ENCODE measurements at regions not wholly inside any gene's neighbourhood (a gene's known extent, or its start where the extent isn't known, plus 50 kb on each side); places are given as distances from the start of the nearest gene placed in this dataset.
"Not testable (repeated sequence)": the region's sequence is repeated elsewhere in the genome, so short reads cannot be mapped to it uniquely, and the experiment has no call there.

- DNase-seq, result not testable (repeated sequence)
Measured at GRCh38 chrX:76774912-76775311, 347.4 kb downstream of the MAGEE1 start.

DNA sequence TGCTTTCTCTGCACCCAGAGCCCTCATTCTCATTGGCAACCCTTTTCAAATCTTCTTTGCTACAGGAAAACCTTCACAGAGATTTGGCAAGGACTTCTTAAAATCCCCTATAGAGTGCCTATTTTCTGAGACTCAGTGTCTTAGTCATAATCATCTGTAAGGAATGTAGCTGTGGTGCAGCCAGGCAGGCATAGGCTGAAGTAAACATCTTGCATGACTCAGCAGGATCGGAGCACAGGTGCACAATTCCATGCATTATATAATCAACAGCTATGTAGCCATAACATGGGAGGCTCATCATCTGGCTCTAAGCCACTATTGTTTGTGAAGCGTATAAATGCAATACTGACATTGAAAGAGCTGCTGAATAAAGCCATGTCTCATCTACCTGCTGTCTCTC is 368.8 kb downstream of the MAGEE1 start:
- no peak for DNase-seq

DNA sequence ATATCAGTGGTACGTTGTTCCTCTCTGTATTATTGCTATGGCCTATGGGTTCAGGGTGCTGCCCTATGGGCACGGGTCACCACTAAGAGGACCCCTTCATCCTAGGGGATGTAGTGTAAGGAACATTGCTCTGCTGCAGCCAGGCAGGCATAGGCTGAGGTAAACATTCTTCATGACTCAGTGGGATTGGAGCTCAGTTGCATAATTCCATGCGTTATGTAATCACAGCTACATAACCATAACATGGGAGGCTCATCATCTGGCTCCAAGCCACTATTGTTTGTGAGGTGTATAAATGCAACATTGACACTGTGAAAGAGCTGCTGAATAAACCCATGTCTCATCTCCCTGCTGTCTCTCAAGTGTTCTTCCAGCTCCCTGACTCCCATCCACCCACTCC is 375.2 kb downstream of the MAGEE1 start:
- DNase-seq, result no peak

DNA sequence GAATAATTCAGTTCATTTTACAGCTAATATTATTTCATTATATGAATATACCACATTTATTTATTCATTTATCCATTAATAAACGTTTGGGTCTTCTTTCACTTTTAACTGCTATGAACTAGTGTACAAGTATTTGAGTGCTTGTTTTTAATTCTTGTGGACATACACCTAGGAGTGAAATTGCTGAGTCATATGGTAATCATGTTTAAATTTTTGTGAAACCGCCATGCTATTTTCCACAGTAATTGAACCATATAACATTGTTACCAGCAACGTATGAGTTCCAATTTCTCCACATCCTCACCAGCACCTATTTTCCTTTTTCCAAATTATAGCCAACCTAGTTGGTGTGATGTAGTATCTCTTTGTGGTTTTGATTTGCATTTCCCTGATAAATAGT is 388.2 kb downstream of the MAGEE1 start:
- no peak for DNase-seq

DNA sequence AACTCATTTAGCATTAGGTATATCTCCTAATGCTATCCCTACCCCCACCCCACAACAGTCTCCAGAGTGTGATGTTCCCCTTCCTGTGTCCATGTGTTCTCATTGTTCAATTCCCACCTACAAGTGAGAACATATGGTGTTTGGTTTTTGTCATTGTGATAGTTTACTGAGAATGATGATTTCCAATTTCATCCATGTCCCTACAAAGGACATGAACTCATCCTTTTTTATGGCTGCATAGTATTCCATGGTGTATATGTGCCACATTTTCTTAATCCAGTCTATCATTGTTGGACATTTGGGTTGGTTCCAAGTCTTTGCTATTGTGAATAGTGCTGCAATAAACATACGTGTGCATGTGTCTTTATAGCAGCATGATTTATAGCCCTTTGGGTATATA is 389.8 kb downstream of the MAGEE1 start:
- DNase-seq, result not testable (repeated sequence)

DNA sequence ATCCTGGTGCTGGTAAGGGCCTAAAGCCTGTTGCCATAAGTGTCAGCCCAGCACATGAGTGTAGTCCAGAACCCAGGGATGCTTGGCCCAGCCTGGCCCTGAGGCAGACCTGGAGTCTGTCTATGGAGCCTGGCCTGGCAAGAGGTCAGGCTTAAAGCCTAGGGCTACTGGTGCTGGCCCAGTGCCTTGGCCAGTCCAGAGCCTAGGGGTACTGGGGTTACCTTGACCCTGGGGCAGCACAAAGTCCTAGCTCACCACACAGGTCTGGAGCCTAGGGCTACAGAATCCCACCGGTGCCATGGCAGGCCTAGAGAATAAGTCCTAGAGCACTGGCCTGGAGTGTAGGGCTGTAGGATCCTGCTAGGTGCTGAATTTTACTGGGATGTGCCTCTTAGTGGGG is 393.8 kb downstream of the MAGEE1 start:
- DNase-seq, result no peak

DNA sequence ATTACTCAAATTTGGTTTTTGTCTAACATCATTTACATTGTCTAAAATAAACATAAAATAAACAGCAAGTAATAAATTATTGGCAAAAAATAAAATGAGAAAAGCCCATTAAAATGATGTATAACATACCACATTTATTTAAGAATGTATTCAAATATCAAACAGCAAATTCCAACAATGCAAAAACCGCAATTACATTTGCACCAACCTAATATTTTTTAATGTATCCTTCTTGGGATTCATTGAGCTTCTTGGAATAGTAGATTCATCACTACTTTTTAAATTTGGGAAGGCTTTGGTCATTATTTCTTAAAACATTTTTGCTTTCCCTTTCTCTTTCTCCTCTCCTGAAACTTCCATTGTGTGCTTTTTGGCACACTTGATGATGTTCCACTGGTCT is 400.2 kb downstream of the MAGEE1 start:
- no peak for DNase-seq

DNA sequence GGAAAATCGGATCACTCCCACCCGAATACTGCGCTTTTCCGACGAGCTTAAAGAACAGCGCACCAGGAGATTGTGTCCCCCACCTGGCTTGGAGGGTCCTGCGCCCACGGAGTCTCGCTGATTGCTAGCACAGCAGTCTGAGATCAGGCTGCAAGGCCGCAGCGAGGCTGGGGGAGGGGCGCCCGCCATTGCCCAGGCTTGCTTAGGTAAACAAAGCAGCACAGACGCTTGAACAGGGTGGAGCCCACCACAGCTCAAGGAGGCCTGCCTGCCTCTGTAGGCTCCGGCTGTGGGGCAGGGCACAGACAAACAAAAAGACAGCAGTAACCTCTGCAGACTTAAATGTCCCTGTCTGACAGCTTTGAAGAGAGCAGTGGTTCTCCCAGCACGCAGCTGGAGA is 413.4 kb downstream of the MAGEE1 start:
- not testable (repeated sequence) for DNase-seq

DNA sequence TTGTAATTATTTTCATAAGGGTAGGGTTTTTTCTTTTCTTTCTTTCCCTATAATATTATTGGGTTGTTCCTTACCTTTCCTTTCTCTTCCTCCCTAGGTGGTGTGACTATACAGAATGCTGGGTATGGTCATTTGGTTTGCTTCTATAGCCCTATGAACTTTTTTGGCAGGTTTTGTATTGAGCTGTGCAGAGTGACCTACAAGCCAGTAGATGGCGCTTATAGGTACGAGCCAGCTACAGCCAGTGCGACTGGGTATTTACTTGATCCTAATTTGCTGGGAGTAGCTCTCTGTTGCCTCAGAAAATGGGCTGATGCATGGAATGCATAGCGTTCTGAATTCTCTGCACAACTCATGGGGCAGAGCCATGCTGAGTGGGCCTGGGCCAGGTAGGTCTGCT is 423.3 kb downstream of the MAGEE1 start:
- no peak for DNase-seq

DNA sequence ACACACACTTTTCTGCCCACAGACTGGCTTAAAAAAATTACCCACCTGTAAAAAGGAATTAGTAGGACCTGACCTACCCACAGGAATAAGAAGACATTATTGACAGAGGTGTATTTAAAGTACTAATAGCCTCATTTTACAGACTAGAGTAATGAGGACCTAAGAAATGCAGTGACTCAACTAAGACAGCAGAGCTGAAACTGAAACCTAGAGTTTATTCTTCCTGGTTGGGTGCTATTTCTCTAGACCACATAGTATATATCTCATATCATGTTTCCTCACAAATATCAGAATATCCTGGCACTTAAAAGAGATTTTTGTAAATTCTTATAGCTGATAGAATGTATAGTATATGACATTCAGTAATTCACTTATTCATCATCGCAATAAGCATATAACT is 435.0 kb downstream of the MAGEE1 start:
- DNase-seq, result no peak

GRCh38 chrX:76893930-76894329 is 466.4 kb downstream of the MAGEE1 start:
- DNase-seq, result no peak

- DNase-seq, result no peak
Measured at GRCh38 chrX:76915836-76916235, 488.3 kb downstream of the MAGEE1 start.

GRCh38 chrX:76918033-76918432 is 490.5 kb downstream of the MAGEE1 start:
- no peak for DNase-seq

DNA sequence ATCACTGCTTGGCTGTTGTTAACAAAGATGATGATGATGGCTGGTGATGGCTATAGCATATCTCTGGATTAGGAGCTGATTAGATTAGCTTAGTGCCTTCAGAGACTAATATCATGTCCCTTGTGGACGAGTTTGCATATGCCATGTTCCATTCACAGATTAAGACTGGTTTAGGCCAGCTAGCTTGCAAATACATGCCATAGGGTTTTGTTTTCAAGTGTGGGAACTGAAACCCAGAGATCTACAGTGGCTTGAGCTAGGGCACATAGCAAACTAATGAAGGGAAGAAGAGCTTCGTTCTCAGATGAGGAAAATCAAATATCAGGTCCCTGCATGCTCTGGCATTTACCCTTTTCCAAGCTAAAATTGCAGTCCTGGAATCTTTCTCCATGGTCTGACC is 492.3 kb downstream of the MAGEE1 start:
- no peak for DNase-seq

- no peak for DNase-seq
Measured at GRCh38 chrX:76920607-76921006, 493.1 kb downstream of the MAGEE1 start.

GRCh38 chrX:76921176-76921575 is 493.7 kb downstream of the MAGEE1 start:
- DNase-seq, result no peak

DNA sequence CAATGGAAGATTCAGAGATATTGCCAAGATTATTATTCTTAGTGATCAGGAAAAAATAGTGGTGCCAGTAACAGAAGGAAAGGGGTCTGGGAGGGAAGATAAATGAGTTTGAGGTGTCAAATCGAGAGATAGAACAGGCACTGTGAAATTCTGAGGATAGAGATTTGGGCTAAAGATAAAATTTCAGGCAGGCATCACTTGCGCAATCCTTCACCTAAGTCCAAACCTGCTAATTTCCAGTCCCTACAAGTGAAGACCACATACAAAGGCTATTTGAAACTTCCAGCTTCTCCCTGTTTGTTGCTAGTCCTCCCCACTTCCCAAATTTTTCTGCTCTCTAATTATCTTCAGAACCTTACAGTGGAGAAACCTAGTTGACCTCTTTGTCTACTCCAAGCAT is 494.6 kb downstream of the MAGEE1 start:
- no peak for DNase-seq

DNA sequence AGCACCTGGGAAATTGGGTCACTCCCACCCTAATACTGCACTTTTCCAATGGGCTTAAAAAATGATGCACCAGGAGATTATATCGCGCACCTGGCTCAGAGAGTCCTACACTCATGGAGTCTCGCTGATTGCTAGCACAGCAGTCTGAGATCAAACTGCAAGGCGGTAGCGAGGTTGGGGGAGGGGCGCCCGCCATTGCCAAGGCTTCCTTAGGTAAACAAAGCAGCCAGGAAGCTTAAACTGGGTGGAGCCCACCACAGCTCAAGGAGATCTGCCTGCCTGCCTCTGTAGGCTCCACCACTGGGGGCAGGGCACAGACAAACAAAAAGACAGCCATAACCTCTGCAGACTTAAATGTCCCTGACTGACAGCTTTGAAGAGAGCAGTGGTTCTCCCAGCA is 497.1 kb downstream of the MAGEE1 start:
- not testable (repeated sequence) for DNase-seq

GRCh38 chrX:76931518-76931917 is 504.0 kb downstream of the MAGEE1 start:
- DNase-seq, result no peak

- no peak for DNase-seq
Measured at GRCh38 chrX:76957485-76957884, 489.7 kb upstream of the FGF16 start.

- no peak for DNase-seq
Measured at GRCh38 chrX:76971393-76972376, 475.5 kb upstream of the FGF16 start.

- no peak for DNase-seq
Measured at GRCh38 chrX:76977452-76977851, 469.7 kb upstream of the FGF16 start.

DNA sequence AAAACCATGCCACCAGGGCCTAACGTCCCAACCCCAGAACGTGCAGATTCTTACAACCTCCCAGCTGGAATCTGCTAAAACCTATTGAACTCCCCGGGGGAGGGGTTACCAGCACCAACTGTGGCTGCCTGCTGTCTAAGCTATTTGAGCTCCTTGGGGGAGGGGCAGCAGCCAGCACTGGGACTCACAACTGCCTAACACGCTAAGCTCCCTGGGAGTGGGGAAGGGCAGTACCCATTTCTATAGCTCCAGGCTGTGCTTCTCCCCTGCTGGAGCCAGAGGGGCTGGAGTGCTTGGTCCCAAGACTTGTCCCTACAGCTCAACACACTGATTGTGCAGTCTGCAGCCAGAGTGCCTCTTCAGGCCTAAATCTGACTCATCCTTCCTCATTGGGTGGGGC is 459.8 kb upstream of the FGF16 start:
- no peak for DNase-seq

DNA sequence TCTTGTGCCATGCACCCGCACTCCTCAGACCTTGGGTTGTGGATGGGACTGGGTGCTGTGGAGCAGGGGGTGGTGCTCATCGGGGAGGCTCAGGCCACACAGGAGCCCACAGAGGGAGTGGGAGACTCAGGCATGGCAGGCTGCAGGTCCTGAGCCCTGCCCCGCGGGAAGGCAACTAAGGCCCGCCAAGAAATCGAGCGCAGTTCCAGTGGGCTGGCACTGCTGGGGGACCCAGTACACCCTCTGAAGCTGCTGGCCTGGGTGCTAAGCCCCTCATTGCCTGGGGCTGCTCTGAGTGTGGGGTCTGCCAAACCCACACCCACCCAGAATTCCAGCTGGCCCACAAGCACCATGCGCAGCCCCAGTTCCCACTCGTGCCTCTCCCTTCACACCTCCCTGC is 450.5 kb upstream of the FGF16 start:
- DNase-seq, result no peak

DNA sequence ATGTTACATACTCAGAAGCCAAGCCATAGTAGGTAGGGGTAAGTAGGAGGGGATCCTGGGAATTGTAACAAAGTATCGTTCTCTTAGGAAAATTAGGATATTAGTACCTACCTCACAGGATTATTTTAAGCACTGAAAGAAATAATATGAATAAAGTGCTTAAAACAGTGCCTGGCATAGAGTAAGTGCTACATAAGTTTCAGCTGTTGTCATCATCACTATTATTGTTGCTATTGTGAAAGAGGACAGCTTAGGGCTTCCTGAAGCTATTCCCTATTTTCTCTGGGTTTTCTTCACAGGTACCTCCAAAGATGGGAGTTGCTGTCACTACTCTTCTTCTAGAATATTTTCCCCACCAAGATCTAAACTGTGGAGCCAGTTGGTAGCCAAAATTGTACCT is 443.7 kb upstream of the FGF16 start:
- DNase-seq, result no peak

Measured in retina (tissue), 1 donor.